GM19372 (cell line): ENCODE measurements at regions not wholly inside any gene's neighbourhood (a gene's known extent, or its start where the extent isn't known, plus 50 kb on each side); places are given as distances from the start of the nearest gene placed in this dataset.
"Not testable (repeated sequence)": the region's sequence is repeated elsewhere in the genome, so short reads cannot be mapped to it uniquely, and the experiment has no call there.

Source experiments
- ATAC-seq: cut with Tn5 transposase; IDR thresholded peaks from one replicate; pipeline ENCODE4 v1.9.1; 2021; ENCODE audit warnings: mild to moderate bottlenecking, low read depth, moderate library complexity; ENCODE audit not compliant: unreplicated experiment

- peak; percentile 71 for ATAC-seq
Observed at GRCh38 chr16:52976539-52977167, 76.0 kb downstream of the CHD9NB start.

GRCh38 chr16:52967744-52968143, 85.0 kb downstream of the CHD9NB start:
- no peak for ATAC-seq

GRCh38 chr16:52964290-52964689, 88.4 kb downstream of the CHD9NB start:
- no peak for ATAC-seq

- ATAC-seq = no peak
Observed at GRCh38 chr16:52963855-52964242, 88.8 kb downstream of the CHD9NB start.

GRCh38 chr16:52963212-52963854, 89.4 kb downstream of the CHD9NB start:
- ATAC-seq = no peak

GRCh38 chr16:52958951-52959350, 93.7 kb downstream of the CHD9NB start:
- no peak for ATAC-seq

- ATAC-seq = no peak
Observed at GRCh38 chr16:52957199-52957598, 95.5 kb downstream of the CHD9NB start.

GRCh38 chr16:52956044-52956443, 96.7 kb downstream of the CHD9NB start:
- ATAC-seq = no peak

DNA sequence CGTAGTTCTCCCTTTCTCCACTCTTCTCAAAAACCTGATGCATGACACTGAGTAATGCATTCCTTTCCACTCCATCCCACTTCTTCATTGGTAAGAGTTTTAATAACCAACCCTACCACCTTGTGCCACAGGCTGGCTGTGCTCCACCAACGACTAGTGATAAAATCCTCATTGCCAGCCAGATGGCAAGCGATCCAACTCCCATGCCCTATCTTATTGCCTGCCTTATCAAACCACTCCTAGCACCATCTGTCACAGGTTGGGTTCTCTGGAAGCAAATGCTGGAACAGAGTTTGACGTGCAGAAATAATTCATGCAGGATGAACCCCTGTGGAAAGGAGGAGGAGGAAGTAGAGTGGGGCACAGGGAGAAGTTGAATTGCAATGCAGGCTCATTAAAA, 99.5 kb downstream of the CHD9NB start:
- no peak for ATAC-seq

DNA sequence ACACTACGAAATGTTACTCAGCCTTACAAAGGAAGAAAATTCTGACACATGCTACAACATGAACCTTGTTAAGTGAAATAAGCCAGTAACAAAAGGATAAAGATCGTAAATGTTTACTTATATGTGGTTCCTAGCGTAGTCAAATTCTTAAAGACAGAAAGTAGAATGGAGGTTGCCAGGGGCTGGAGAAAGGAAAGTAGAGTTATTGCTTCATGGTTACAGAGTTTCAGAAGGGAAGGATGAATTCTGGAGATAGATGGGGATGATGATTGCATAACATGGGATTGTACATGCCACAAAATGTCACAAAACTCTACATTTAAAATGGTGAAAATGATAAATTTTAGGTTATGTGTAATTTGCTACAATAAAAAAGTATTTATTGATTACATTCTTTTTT, 103.8 kb downstream of the CHD9NB start:
- ATAC-seq = no peak

GRCh38 chr16:52932321-52932720, 120.4 kb downstream of the CHD9NB start:
- no peak for ATAC-seq

- ATAC-seq = no peak
Observed at GRCh38 chr16:52929478-52930400, 123.0 kb downstream of the CHD9NB start.

- no peak for ATAC-seq
Observed at GRCh38 chr16:52928955-52929354, 123.7 kb downstream of the CHD9NB start.

DNA sequence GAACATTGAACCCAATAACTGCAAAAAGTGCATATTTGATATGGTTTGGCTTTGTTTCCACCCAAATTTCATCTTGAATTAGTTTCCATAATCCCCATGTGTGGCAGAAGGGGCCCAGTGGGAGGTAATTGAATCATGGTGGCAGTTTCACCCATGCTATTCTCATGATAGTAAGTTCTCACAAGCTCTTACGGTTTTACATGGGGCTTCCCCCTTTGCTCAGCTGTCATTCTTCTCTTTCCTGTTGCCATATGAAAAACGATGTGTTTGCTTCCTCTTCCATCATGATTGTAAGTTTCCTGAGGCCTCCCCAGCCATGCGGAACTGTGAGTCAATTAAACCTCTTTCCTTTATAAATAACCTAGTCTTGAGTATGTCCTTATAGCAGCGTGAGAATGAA, 127.6 kb downstream of the CHD9NB start:
- no peak for ATAC-seq

DNA sequence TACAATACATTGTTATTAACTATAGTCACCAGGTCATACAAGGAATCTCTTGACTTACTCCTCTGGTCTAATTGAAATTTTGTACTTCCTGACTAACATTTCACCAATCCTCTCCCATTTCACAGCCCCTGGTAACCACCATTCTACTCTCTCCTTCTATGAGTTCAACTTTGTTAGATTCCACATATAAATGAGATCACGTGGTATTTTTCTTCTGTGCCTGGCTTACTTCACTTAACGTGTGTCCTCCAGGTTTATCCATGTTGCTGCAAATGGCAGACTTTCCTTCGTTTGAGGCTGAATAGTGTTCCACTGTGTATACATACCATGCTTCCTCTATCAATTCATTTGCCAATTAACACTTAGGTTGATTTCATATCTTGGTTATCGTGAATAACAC, 128.5 kb downstream of the CHD9NB start:
- no peak for ATAC-seq

- ATAC-seq = no peak
Observed at GRCh38 chr16:52921104-52921503, 131.6 kb downstream of the CHD9NB start.

- no peak for ATAC-seq
Observed at GRCh38 chr16:52920331-52920730, 132.4 kb downstream of the CHD9NB start.

DNA sequence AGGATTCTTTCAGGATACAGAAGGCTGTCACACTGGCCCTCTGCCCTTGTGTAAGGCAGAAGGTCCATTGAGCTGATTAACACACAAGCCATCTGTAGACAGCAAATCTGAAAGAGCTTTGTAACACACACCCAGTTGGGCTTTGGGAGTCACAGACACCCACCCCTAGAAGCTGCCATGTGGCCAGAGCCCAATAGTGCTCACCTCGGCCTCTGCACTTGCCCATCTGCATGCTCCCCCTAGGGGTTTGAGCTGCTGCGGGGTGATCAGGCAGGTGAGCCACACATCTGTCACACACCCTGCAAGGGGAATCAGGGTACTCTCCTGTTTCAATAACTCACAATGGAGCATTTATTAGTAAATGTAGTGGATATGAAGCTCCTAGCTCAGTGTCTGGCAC, 138.3 kb downstream of the CHD9NB start:
- no peak for ATAC-seq

- ATAC-seq = peak; percentile 73
Observed at GRCh38 chr16:52912565-52913173, 140.0 kb downstream of the CHD9NB start.

GRCh38 chr16:52908057-52908456, 144.6 kb downstream of the CHD9NB start:
- ATAC-seq = not testable (repeated sequence)

GRCh38 chr16:52906281-52906680, 146.4 kb downstream of the CHD9NB start:
- no peak for ATAC-seq
